ENCODE measurements at regions not wholly inside any gene's neighbourhood (a gene's known extent, or its start where the extent isn't known, plus 50 kb on each side); places are given as distances from the start of the nearest gene placed in this dataset.

- Mint-ChIP-seq H3K27ac (peak overlapping the region; percentile 88), H3K9me3 (peaks cover 4% of the 10 kb centered on the region), H3K4me3 (no peak overlapping the region), H3K27me3 (ENCODE audit: low read depth) (no peaks in the 10 kb centered on the region; the same call in 1 of the 2 replicates), H3K36me3 (peaks cover 4% of the 10 kb centered on the region), H3K4me1 (peaks cover 52% of the 10 kb centered on the region)
- ChIA-PET POLR2A (no interaction called here), CTCF (interaction anchor here (0.7 to 1.4 kb wide), 8 partner anchors 26 to 678 kb away, joined by 3 to 4 read pairs (median 3); no protein-coding TSS in a partner anchor)
- ATAC-seq (peak; percentile 94), DNase-seq (ENCODE audit: low spot score) (peak; percentile 16)
- TF ChIP-seq SMAD3 (CRISPR knock-in tag; IDR thresholded peaks at IDR 0.05; ENCODE audit: borderline replicate concordance) = no peak
- TF ChIP-seq PREB (CRISPR knock-in tag; IDR thresholded peaks at IDR 0.05; ENCODE audit: borderline replicate concordance) = no peak
- no peak for TF ChIP-seq ZNF232 (CRISPR knock-in tag; IDR thresholded peaks at IDR 0.05)
- TF ChIP-seq, protein P1, sequence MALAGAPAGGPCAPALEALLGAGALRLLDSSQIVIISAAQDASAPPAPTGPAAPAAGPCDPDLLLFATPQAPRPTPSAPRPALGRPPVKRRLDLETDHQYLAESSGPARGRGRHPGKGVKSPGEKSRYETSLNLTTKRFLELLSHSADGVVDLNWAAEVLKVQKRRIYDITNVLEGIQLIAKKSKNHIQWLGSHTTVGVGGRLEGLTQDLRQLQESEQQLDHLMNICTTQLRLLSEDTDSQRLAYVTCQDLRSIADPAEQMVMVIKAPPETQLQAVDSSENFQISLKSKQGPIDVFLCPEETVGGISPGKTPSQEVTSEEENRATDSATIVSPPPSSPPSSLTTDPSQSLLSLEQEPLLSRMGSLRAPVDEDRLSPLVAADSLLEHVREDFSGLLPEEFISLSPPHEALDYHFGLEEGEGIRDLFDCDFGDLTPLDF (CRISPR knock-in tag; IDR thresholded peaks at IDR 0.05) = no peak
- TF ChIP-seq, protein P2, sequence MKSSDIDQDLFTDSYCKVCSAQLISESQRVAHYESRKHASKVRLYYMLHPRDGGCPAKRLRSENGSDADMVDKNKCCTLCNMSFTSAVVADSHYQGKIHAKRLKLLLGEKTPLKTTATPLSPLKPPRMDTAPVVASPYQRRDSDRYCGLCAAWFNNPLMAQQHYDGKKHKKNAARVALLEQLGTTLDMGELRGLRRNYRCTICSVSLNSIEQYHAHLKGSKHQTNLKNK (CRISPR knock-in tag; IDR thresholded peaks at IDR 0.05) = no peak
- TF ChIP-seq SMAD4 (CRISPR knock-in tag; IDR thresholded peaks at IDR 0.05) = no peak
- TF ChIP-seq, protein P3, sequence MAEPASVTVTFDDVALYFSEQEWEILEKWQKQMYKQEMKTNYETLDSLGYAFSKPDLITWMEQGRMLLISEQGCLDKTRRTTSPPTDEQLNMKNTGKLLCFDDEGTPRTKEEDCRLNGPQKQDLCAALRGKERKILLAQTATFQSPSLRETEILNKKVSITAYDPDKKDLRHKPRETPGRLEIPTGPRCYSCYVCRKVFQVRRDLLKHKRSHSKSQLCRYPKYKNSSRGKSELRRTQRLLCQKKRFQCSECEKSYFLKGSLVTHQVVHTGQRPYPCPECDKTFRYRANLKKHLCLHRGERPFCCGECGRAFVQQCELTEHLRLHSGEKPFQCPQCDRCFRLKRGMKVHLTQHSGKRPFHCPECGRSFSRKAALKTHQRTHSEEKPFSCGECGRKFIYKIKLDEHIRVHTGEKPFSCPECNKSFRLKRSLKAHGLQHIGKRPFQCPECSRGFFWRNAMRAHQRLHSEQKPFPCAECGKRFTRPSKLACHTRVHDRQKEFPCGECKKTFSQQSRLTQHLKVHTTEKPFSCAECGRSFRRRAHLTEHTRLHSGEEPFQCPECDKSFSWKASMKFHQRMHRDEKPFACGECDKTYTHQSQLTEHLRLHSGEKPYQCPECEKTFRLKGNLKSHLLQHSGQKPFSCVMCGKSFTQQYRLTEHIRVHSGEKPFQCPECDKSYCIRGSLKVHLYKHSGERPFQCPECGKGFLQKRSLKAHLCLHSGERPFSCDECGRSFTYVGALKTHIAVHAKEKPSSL (CRISPR knock-in tag; conservative IDR thresholded peaks at IDR 0.05) = no peak
- TF ChIP-seq, protein P4, sequence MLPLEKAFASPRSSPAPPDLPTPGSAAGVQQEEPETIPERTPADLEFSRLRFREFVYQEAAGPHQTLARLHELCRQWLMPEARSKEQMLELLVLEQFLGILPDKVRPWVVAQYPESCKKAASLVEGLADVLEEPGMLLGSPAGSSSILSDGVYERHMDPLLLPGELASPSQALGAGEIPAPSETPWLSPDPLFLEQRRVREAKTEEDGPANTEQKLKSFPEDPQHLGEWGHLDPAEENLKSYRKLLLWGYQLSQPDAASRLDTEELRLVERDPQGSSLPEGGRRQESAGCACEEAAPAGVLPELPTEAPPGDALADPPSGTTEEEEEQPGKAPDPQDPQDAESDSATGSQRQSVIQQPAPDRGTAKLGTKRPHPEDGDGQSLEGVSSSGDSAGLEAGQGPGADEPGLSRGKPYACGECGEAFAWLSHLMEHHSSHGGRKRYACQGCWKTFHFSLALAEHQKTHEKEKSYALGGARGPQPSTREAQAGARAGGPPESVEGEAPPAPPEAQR (CRISPR knock-in tag; IDR thresholded peaks at IDR 0.05) = no peak
- TF ChIP-seq GABPB1 (CRISPR knock-in tag; IDR thresholded peaks at IDR 0.05) = no peak
- TF ChIP-seq, protein P5, sequence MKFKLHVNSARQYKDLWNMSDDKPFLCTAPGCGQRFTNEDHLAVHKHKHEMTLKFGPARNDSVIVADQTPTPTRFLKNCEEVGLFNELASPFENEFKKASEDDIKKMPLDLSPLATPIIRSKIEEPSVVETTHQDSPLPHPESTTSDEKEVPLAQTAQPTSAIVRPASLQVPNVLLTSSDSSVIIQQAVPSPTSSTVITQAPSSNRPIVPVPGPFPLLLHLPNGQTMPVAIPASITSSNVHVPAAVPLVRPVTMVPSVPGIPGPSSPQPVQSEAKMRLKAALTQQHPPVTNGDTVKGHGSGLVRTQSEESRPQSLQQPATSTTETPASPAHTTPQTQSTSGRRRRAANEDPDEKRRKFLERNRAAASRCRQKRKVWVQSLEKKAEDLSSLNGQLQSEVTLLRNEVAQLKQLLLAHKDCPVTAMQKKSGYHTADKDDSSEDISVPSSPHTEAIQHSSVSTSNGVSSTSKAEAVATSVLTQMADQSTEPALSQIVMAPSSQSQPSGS (CRISPR knock-in tag; IDR thresholded peaks at IDR 0.05; ENCODE audit: borderline replicate concordance, low read depth) = no peak
- TF ChIP-seq SOX15 (CRISPR knock-in tag; IDR thresholded peaks at IDR 0.05) = no peak
- no peak for TF ChIP-seq TEAD4 (CRISPR knock-in tag; IDR thresholded peaks at IDR 0.05)
- TF ChIP-seq, protein P6, sequence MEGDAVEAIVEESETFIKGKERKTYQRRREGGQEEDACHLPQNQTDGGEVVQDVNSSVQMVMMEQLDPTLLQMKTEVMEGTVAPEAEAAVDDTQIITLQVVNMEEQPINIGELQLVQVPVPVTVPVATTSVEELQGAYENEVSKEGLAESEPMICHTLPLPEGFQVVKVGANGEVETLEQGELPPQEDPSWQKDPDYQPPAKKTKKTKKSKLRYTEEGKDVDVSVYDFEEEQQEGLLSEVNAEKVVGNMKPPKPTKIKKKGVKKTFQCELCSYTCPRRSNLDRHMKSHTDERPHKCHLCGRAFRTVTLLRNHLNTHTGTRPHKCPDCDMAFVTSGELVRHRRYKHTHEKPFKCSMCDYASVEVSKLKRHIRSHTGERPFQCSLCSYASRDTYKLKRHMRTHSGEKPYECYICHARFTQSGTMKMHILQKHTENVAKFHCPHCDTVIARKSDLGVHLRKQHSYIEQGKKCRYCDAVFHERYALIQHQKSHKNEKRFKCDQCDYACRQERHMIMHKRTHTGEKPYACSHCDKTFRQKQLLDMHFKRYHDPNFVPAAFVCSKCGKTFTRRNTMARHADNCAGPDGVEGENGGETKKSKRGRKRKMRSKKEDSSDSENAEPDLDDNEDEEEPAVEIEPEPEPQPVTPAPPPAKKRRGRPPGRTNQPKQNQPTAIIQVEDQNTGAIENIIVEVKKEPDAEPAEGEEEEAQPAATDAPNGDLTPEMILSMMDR (IDR thresholded peaks at IDR 0.05) = peak; percentile 23; the same call in 1 of the 2 replicates
- TF ChIP-seq, protein P7, sequence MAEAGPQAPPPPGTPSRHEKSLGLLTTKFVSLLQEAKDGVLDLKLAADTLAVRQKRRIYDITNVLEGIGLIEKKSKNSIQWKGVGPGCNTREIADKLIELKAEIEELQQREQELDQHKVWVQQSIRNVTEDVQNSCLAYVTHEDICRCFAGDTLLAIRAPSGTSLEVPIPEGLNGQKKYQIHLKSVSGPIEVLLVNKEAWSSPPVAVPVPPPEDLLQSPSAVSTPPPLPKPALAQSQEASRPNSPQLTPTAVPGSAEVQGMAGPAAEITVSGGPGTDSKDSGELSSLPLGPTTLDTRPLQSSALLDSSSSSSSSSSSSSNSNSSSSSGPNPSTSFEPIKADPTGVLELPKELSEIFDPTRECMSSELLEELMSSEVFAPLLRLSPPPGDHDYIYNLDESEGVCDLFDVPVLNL (CRISPR knock-in tag; IDR thresholded peaks at IDR 0.05; ENCODE audit: borderline replicate concordance, low read depth) = no peak
- no peak for TF ChIP-seq GTF2I (CRISPR knock-in tag; conservative IDR thresholded peaks at IDR 0.05)
- TF ChIP-seq FOXK1 (CRISPR knock-in tag; IDR thresholded peaks at IDR 0.05) = peak; percentile 90
- TF ChIP-seq HMGA2 (CRISPR knock-in tag; IDR thresholded peaks at IDR 0.05) = no peak
- TF ChIP-seq ZNF423 (CRISPR knock-in tag; IDR thresholded peaks at IDR 0.05) = peak; percentile 42; the same call in 1 of the 2 replicates
- TF ChIP-seq, protein P8, sequence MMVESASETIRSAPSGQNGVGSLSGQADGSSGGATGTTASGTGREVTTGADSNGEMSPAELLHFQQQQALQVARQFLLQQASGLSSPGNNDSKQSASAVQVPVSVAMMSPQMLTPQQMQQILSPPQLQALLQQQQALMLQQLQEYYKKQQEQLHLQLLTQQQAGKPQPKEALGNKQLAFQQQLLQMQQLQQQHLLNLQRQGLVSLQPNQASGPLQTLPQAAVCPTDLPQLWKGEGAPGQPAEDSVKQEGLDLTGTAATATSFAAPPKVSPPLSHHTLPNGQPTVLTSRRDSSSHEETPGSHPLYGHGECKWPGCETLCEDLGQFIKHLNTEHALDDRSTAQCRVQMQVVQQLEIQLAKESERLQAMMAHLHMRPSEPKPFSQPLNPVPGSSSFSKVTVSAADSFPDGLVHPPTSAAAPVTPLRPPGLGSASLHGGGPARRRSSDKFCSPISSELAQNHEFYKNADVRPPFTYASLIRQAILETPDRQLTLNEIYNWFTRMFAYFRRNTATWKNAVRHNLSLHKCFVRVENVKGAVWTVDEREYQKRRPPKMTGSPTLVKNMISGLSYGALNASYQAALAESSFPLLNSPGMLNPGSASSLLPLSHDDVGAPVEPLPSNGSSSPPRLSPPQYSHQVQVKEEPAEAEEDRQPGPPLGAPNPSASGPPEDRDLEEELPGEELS (CRISPR knock-in tag; IDR thresholded peaks at IDR 0.05) = peak; percentile 94; the same call in 1 of the 2 replicates
- no peak for TF ChIP-seq MYBL2 (CRISPR knock-in tag; IDR thresholded peaks at IDR 0.05)
- TF ChIP-seq HMGXB4 (CRISPR knock-in tag; IDR thresholded peaks at IDR 0.05) = no peak
- no peak for TF ChIP-seq FOXJ3 (CRISPR knock-in tag; IDR thresholded peaks at IDR 0.05; ENCODE audit: borderline replicate concordance)
These were observed 240.0 kb downstream of the NUF2 start for GRCh38 chr1:163561580-163562295.

All from WTC11 (cell line).